Panc1 (cell line): ENCODE measurements at regions not wholly inside any gene's neighbourhood (a gene's known extent, or its start where the extent isn't known, plus 50 kb on each side); places are given as distances from the start of the nearest gene placed in this dataset.

Experiments
- POLR2AphosphoS5 ChIP-seq: IDR thresholded peaks from 2 replicates; pipeline ENCODE4 v1.6.1; 2012; ENCODE audit warnings: mild to moderate bottlenecking, low read depth, low read length, moderate library complexity
- SIN3A ChIP-seq: IDR thresholded peaks from 2 replicates; pipeline ENCODE4 v1.6.1; 2012; ENCODE audit warnings: low read depth, mild to moderate bottlenecking, low read length, moderate library complexity, borderline replicate concordance; ENCODE audit not compliant: insufficient read depth
- TF ChIP-seq, protein P1 (sequence below): fragments of 450-650 bp; IDR thresholded peaks from 2 replicates; pipeline ENCODE4 v1.5.1; 2017; ENCODE audit warnings: mild to moderate bottlenecking
- TF ChIP-seq, protein P2 (sequence below), 2 experiments: IDR thresholded peaks; 2 replicates each; pipeline ENCODE4 v1.6.1; 2011 to 2012; ENCODE audit warnings: low read depth in 2 of 2, control low read depth in 1 of 2, low read length in 1 of 2, mild to moderate bottlenecking in 1 of 2, moderate library complexity in 1 of 2; ENCODE audit not compliant: insufficient read depth in 1 of 2

- TF ChIP-seq, protein P1, sequence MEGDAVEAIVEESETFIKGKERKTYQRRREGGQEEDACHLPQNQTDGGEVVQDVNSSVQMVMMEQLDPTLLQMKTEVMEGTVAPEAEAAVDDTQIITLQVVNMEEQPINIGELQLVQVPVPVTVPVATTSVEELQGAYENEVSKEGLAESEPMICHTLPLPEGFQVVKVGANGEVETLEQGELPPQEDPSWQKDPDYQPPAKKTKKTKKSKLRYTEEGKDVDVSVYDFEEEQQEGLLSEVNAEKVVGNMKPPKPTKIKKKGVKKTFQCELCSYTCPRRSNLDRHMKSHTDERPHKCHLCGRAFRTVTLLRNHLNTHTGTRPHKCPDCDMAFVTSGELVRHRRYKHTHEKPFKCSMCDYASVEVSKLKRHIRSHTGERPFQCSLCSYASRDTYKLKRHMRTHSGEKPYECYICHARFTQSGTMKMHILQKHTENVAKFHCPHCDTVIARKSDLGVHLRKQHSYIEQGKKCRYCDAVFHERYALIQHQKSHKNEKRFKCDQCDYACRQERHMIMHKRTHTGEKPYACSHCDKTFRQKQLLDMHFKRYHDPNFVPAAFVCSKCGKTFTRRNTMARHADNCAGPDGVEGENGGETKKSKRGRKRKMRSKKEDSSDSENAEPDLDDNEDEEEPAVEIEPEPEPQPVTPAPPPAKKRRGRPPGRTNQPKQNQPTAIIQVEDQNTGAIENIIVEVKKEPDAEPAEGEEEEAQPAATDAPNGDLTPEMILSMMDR, result no peak
- TF ChIP-seq POLR2AphosphoS5 (no peak), SIN3A (no peak)
- TF ChIP-seq, protein P2, sequence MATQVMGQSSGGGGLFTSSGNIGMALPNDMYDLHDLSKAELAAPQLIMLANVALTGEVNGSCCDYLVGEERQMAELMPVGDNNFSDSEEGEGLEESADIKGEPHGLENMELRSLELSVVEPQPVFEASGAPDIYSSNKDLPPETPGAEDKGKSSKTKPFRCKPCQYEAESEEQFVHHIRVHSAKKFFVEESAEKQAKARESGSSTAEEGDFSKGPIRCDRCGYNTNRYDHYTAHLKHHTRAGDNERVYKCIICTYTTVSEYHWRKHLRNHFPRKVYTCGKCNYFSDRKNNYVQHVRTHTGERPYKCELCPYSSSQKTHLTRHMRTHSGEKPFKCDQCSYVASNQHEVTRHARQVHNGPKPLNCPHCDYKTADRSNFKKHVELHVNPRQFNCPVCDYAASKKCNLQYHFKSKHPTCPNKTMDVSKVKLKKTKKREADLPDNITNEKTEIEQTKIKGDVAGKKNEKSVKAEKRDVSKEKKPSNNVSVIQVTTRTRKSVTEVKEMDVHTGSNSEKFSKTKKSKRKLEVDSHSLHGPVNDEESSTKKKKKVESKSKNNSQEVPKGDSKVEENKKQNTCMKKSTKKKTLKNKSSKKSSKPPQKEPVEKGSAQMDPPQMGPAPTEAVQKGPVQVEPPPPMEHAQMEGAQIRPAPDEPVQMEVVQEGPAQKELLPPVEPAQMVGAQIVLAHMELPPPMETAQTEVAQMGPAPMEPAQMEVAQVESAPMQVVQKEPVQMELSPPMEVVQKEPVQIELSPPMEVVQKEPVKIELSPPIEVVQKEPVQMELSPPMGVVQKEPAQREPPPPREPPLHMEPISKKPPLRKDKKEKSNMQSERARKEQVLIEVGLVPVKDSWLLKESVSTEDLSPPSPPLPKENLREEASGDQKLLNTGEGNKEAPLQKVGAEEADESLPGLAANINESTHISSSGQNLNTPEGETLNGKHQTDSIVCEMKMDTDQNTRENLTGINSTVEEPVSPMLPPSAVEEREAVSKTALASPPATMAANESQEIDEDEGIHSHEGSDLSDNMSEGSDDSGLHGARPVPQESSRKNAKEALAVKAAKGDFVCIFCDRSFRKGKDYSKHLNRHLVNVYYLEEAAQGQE (IDR thresholded peaks at IDR 0.05; ENCODE audit: insufficient read depth in 1 of 2, low read depth in 2 of 2, low read length in 1 of 2), result no peak
These were observed 795.8 kb downstream of the DIAPH3 start for GRCh38 chr13:59367904-59368303.
